GM06990 (cell line): ENCODE measurements at regions not wholly inside any gene's neighbourhood (a gene's known extent, or its start where the extent isn't known, plus 50 kb on each side); places are given as distances from the start of the nearest gene placed in this dataset.

ENCODE experiments used
- DNase-seq: peaks from one replicate; pipeline ENCODE4 v3.0.0-alpha.2; 2011; ENCODE audit not compliant: insufficient read length; ENCODE audit errors: extremely low read depth
- H3K27me3 ChIP-seq: replicated peaks from 2 replicates; pipeline ENCODE4 v1.6.0; 2011; ENCODE audit warnings: low read length; ENCODE audit not compliant: control insufficient read depth, insufficient read depth
- H3K36me3 ChIP-seq: 2 replicates; pipeline ENCODE4 v1.5.1; 2011; ENCODE audit warnings: low read length; ENCODE audit not compliant: control insufficient read depth, insufficient read depth
- H3K4me3 ChIP-seq: replicated peaks from 2 replicates; pipeline ENCODE4 v1.5.1; 2011; ENCODE audit warnings: low read depth, mild to moderate bottlenecking, control low read depth, low read length
- CTCF ChIP-seq: IDR thresholded peaks from 2 replicates; pipeline ENCODE4 v1.5.1; 2011; ENCODE audit warnings: low read length, control low read depth, mild to moderate bottlenecking, inconsistent platforms; ENCODE audit not compliant: insufficient read depth, poor library complexity, severe bottlenecking

- Histone ChIP-seq H3K27me3 (no peaks in the 10 kb centered on the region), H3K4me3 (no peak overlapping the region), H3K36me3 (no peaks in the 10 kb centered on the region)
- no peak for DNase-seq
- no peak for TF ChIP-seq CTCF
These were observed 239.3 kb upstream of the MYT1L start for GRCh38 chr2:2570360-2570759.

- Histone ChIP-seq H3K36me3 (no peaks in the 10 kb centered on the region), H3K4me3 (no peak overlapping the region), H3K27me3 (no peaks in the 10 kb centered on the region)
- TF ChIP-seq CTCF = no peak
- DNase-seq = no peak
These were observed 238.8 kb upstream of the MYT1L start for GRCh38 chr2:2569836-2570235.

DNA sequence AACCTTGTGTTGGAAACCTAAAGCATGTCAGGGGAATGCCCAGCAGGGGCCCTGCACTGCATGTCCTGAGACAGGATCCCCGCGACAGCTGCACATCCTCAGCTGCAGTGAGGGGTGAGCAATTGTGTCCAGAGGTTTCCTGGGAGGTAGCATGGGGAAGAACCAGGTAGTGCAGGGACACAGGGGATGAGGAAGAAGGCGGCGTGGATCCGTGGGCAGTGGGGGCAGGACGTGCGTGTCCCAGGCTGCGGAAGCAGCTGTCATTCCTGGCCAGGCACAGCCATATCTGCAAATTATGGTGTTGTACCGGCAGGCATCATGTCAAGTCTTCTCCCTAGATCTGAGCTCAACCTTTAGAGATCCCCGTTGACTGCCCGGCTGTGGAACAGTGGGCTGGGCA lies 238.2 kb upstream of the MYT1L start:
- TF ChIP-seq CTCF = no peak
- no peaks in the 10 kb centered on the region for H3K36me3 ChIP-seq
- H3K27me3 ChIP-seq = no peaks in the 10 kb centered on the region

DNA sequence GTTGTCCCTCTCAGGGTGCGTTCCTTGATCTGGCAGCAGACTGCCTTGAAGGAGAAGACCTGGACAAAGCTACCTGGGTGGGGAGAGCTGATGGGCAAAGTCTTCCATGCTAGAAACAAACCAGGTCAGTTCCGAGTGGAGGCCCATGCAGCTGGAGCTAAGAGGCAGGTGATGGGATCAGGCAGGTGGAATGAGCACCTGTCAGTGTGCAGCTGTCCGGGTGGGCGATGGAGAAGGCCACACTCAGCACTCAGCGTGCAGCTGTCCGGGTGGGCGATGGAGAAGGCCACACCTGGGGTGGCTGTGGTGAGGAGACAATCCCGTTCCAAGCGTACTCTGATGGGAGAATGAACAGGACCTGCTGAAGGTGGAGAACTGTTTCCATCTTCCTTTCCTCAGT lies 237.3 kb upstream of the MYT1L start:
- Histone ChIP-seq H3K4me3 (no peak overlapping the region), H3K27me3 (no peaks in the 10 kb centered on the region), H3K36me3 (no peaks in the 10 kb centered on the region)
- TF ChIP-seq CTCF = no peak
- no peak for DNase-seq

More for the DNA sequence above, 238.2 kb upstream of the MYT1L start:
- DNase-seq = no peak
- no peak overlapping the region for H3K4me3 ChIP-seq

DNA sequence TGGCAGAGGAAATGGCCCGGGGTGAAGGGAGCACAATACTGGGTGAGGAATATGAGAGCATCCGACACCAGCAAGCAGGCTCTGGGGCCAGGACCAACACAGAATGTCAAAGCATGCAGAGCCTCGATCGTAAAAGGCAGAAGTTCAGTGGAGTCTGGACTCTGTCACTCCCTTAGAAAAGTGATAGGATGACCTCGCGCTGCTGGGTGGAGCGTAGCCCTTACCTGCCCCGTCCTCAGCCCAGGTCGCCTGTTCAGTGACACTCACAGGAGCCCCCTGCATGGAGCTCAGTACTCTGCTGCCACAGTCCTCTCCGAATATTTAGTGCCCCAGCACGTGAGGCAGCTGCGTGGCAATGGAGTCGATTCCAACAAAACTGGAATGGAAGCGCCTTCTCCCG lies 236.7 kb upstream of the MYT1L start:
- TF ChIP-seq CTCF = no peak
- no peak overlapping the region for H3K4me3 ChIP-seq
- DNase-seq = no peak
- H3K27me3 ChIP-seq = no peaks in the 10 kb centered on the region
- no peaks in the 10 kb centered on the region for H3K36me3 ChIP-seq
